ENCODE measurements at regions not wholly inside any gene's neighbourhood (a gene's known extent, or its start where the extent isn't known, plus 50 kb on each side); places are given as distances from the start of the nearest gene placed in this dataset.

GRCh38 chr15:25234831-25235230 lies 204.0 kb downstream of the UBE3A start:
- Histone ChIP-seq H3K27ac (replicated peaks) (no peak overlapping the region), H3K4me3 (replicated peaks; ENCODE audit: insufficient read depth, low read length) (no peak overlapping the region), H3K27me3 (ENCODE audit: insufficient read depth, poor library complexity, severe bottlenecking) (no peaks in the 10 kb centered on the region)
- no peak for TF ChIP-seq SPI1 (IDR thresholded peaks at IDR 0.05; ENCODE audit: borderline replicate concordance, low read depth)
- TF ChIP-seq CTCF (IDR thresholded peaks at IDR 0.05; ENCODE audit: insufficient read depth, low read length), result no peak
- TF ChIP-seq POLR2AphosphoS5 (IDR thresholded peaks at IDR 0.05; ENCODE audit: low read depth), result no peak
- TF ChIP-seq REST (IDR thresholded peaks at IDR 0.05; ENCODE audit: insufficient replicate concordance, low read depth), result no peak
- no peak for TF ChIP-seq GABPA (IDR thresholded peaks at IDR 0.05; ENCODE audit: low read depth)
- DNase-seq (ENCODE audit: low read depth in 1 of 2, low spot score in 1 of 2), result no peak

GRCh38 chr15:25235391-25235790 lies 203.4 kb downstream of the UBE3A start:
- Histone ChIP-seq H3K27me3 (ENCODE audit: insufficient read depth, poor library complexity, severe bottlenecking) (no peaks in the 10 kb centered on the region), H3K4me3 (replicated peaks; ENCODE audit: insufficient read depth, low read length) (no peak overlapping the region), H3K27ac (replicated peaks) (no peak overlapping the region)
- DNase-seq (ENCODE audit: low read depth in 1 of 2, low spot score in 1 of 2), result no peak
- no peak for TF ChIP-seq GABPA (IDR thresholded peaks at IDR 0.05; ENCODE audit: low read depth)
- TF ChIP-seq CTCF (IDR thresholded peaks at IDR 0.05; ENCODE audit: insufficient read depth, low read length), result no peak
- TF ChIP-seq REST (IDR thresholded peaks at IDR 0.05; ENCODE audit: insufficient replicate concordance, low read depth), result no peak
- TF ChIP-seq SPI1 (IDR thresholded peaks at IDR 0.05; ENCODE audit: borderline replicate concordance, low read depth), result no peak
- TF ChIP-seq POLR2AphosphoS5 (IDR thresholded peaks at IDR 0.05; ENCODE audit: low read depth), result no peak

GRCh38 chr15:25236143-25236860 lies 202.5 kb downstream of the UBE3A start:
- Histone ChIP-seq H3K27ac (replicated peaks) (no peak overlapping the region), H3K27me3 (ENCODE audit: insufficient read depth, poor library complexity, severe bottlenecking) (no peaks in the 10 kb centered on the region), H3K4me3 (replicated peaks; ENCODE audit: insufficient read depth, low read length) (no peak overlapping the region)
- no peak for DNase-seq (ENCODE audit: low read depth in 1 of 2, low spot score in 1 of 2)
- TF ChIP-seq SPI1 (IDR thresholded peaks at IDR 0.05; ENCODE audit: borderline replicate concordance, low read depth) (no peak), GABPA (IDR thresholded peaks at IDR 0.05; ENCODE audit: low read depth) (no peak), CTCF (IDR thresholded peaks at IDR 0.05; ENCODE audit: insufficient read depth, low read length) (no peak), REST (IDR thresholded peaks at IDR 0.05; ENCODE audit: insufficient replicate concordance, low read depth) (no peak), POLR2AphosphoS5 (IDR thresholded peaks at IDR 0.05; ENCODE audit: low read depth) (no peak)

All from HL-60 (cell line).